ENCODE measurements at regions not wholly inside any gene's neighbourhood (a gene's known extent, or its start where the extent isn't known, plus 50 kb on each side); places are given as distances from the start of the nearest gene placed in this dataset.

DNA sequence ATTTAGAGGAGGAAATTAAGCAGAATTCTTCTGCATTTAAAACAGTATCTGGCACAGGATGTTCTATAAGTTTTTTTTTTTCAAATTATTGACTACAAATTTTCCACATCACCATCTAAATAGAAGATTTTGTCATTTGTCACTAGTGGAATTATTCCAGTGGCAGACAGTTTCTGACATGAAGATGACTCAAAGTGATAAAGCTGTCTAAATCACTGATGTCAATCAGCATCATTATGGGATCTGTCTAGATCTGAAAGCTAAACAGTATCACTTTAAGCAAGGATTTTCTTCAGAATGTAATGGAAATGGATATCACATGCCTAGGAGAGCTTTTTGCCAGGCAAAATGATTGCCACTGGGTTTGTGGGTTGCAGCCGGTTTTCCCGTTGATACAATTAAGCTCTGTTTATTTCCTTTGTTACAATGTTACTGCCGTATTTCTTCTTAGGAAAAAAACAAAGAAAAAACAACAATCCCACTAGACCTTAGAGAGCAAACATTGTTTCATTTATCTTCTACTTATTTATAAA, 1657.0 kb upstream of the PRR20A start:
- no peak for TF ChIP-seq EZH2 (IDR thresholded peaks at IDR 0.05; ENCODE audit: insufficient read depth, low read length)
- TF ChIP-seq, protein P1, sequence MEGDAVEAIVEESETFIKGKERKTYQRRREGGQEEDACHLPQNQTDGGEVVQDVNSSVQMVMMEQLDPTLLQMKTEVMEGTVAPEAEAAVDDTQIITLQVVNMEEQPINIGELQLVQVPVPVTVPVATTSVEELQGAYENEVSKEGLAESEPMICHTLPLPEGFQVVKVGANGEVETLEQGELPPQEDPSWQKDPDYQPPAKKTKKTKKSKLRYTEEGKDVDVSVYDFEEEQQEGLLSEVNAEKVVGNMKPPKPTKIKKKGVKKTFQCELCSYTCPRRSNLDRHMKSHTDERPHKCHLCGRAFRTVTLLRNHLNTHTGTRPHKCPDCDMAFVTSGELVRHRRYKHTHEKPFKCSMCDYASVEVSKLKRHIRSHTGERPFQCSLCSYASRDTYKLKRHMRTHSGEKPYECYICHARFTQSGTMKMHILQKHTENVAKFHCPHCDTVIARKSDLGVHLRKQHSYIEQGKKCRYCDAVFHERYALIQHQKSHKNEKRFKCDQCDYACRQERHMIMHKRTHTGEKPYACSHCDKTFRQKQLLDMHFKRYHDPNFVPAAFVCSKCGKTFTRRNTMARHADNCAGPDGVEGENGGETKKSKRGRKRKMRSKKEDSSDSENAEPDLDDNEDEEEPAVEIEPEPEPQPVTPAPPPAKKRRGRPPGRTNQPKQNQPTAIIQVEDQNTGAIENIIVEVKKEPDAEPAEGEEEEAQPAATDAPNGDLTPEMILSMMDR (IDR thresholded peaks at IDR 0.05; ENCODE audit: insufficient read depth, low read depth, low read length) = no peak

All from astrocyte (in vitro differentiated cells and primary cell).